NOMO-1 treated with DMSO at 0.1 percent for 48 hours (cell line): ENCODE measurements at regions not wholly inside any gene's neighbourhood (a gene's known extent, or its start where the extent isn't known, plus 50 kb on each side); places are given as distances from the start of the nearest gene placed in this dataset.
"Not testable (repeated sequence)": the region's sequence is repeated elsewhere in the genome, so short reads cannot be mapped to it uniquely, and the experiment has no call there.

Experiments used
- DNase-seq: peaks from one replicate; lab custom pipeline; 2025; ENCODE audit not compliant: unreplicated experiment; lab: John Stamatoyannopoulos, UW

DNA sequence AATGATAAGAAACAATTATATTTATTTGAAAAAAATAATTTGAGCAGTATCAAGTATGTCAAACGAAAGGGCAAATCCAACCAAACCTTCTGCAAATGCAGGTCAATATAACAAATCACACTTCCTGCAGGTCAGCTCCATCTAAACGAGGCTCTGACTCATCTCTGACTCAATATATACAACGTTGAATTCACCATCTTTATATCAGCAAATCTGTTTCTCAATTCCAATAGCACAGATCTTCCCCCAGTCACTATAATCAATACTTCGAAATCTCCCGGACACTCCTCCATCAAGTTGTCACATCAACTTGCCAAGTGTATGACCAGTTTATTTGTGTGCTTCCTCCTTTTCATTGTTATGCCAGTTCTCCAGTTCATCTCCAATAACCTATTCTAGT is 388.9 kb downstream of the ZEB2 start:
- no peak for DNase-seq

DNA sequence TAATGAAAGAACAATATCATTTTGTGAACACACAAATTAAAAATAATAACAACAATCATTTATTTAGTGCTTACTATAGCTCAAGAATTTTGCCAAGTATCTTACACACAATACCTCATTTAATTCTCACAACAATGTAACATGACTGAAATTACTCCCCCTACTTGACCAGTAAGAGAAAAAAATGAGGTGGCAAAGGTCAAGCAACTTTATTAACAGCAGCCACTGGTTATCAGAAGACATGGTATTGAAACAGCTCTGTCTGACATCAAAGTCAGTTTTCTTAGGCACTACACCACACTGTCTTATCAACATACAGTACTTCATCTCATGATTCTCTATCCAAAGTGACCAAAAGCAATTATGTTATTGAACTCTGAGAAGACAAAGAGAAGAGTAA is 389.4 kb downstream of the ZEB2 start:
- DNase-seq = no peak

DNA sequence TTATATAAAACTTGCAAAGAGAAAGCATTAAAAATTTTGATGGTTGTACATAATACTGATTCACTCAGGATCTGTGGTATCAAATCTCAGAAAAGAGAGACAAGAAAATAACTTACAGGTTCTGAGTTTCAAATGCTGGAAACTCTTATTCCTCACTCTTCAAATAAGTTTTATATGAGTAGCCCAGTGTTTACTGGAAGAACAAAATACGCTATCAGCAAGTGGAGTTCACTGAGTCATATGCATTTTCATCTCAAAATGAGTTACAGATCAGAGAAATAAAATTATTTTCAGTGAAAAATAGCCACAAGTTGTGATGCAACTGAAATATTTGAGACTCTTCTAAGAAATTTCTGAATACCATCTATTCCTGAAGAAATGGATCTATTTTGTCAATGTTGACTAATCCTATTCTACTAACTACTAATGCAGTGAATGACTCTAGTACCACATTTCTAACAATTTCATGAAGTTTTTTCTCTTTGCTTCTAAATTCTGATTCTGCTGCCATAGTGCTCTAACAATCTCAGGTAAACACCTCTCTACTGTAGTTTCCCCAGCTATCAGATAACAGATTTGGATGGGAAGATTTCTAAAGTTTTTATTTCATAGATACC is 391.7 kb downstream of the ZEB2 start:
- no peak for DNase-seq

GRCh38 chr2:144127693-144128092 is 392.2 kb downstream of the ZEB2 start:
- DNase-seq = no peak

- DNase-seq = no peak
These were observed 393.6 kb downstream of the ZEB2 start for GRCh38 chr2:144126302-144126701.

GRCh38 chr2:144125751-144126150 is 394.2 kb downstream of the ZEB2 start:
- DNase-seq = no peak

DNA sequence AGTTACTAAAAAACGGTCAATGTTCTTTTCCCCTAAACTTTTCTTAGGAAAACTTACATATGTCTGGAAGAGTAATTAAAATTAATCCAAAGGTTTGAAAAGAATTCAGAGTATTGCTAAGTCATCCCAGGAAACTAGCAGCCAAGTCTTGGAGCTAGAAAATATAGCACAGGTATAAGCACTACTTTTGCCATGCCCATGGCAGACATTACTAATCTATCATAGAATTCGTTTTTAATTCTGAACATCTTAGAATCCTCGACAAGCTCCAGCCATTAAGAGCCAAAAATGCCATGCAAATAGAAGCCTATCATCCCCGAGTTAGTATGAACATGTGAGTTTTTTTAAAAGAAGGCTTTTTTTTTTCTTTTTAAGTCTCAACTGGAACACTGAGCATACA is 395.0 kb downstream of the ZEB2 start:
- no peak for DNase-seq

- no peak for DNase-seq
These were observed 399.4 kb downstream of the ZEB2 start for GRCh38 chr2:144120487-144120886.

- no peak for DNase-seq
These were observed 402.8 kb downstream of the ZEB2 start for GRCh38 chr2:144117086-144117485.

- DNase-seq = no peak
These were observed 404.1 kb downstream of the ZEB2 start for GRCh38 chr2:144115739-144116291.

GRCh38 chr2:144114760-144115159 is 405.2 kb downstream of the ZEB2 start:
- DNase-seq = no peak

DNA sequence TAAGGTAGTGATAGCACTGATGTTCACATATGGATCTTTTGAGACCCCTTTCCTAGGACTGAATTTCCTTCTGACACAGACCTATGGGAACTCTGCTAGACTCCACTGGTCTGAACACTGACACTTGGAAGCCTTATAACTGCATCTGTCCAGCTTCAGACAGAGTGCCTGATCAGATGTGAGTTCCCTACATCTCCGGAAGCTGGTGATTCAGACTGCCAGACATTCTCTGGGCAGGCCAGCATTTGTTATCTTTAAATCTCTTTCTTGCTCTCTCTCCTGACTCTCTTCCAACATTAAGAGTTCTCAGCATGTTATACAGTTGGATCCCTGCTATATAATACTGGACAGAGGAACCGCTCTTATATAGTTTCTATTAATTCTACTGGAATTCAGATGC is 408.5 kb downstream of the ZEB2 start:
- DNase-seq = no peak

DNA sequence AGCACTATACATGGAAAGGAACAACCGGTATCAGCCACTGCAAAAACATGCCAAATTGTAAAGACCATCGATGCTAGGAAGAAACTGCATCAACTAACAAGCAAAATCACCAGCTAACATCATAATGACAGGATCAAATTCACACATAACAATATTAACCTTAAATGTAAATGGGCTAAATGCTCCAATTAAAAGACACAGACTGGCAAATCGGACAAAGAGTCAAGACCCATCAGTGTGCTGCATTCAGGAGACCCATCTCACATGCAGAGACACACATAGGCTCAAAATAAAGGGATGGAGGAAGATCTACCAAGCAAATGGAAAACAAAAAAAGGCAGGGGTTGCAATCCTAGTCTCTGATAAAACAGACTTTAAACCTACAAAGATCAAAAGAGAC is 413.8 kb downstream of the ZEB2 start:
- DNase-seq = not testable (repeated sequence)

DNA sequence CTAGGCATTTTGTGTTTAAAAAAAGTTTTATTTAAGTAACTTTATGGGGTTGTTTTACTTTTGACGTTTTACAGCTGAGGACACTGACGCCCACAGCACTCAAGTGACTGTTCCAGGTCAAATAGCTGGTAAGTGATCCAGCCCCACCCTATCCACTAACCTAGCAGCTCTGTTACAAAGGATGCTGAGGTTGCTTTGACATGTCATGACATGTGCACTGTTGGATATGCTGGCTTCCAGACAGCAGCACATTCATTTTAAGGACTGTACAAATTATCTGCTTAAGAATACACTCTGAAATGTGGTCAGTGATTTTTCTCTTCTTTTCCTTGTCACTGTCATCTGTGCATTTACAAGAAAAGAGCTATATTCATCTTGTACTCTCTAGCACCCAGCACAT is 417.5 kb downstream of the ZEB2 start:
- DNase-seq = no peak

GRCh38 chr2:144099780-144100377 is 420.0 kb downstream of the ZEB2 start:
- no peak for DNase-seq

DNA sequence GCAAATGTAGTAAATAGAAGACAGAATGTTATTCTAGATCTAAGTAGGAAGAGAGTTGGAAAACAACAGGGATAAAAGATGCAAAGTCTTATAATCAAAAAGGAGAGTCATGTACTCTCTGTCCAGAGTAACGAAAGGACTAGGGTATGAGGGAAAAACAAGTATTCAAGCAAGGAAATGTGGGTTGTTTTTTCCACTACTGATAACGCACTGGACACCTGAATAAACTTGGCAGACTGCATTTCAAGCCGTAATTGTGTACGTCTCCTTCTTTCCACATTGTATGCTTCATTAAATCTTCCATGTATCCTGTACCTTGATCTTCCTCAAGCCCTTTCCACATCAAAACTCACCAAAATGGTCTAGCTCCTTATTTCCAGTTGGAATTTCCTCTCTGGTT is 420.6 kb downstream of the ZEB2 start:
- DNase-seq = no peak

- DNase-seq = no peak
These were observed 422.3 kb downstream of the ZEB2 start for GRCh38 chr2:144097440-144098225.

DNA sequence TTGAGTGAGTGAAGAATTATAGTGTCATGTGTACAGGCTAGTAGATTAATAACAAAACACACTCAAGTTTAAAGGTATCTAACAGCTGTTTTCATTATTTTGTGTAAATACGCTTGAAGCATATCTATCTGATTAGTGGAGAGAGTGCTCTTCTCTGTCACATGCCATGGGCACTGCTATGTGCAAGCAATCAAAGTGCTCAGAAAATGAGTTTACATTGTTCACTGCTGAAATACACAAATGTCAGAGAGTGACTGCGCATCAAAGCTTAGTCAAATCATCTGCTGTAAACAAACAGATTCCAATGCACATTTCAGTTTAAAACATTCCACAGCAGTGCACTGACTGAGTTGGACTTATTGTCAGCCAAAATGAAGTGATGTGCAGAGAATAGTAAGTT is 423.4 kb downstream of the ZEB2 start:
- no peak for DNase-seq

DNA sequence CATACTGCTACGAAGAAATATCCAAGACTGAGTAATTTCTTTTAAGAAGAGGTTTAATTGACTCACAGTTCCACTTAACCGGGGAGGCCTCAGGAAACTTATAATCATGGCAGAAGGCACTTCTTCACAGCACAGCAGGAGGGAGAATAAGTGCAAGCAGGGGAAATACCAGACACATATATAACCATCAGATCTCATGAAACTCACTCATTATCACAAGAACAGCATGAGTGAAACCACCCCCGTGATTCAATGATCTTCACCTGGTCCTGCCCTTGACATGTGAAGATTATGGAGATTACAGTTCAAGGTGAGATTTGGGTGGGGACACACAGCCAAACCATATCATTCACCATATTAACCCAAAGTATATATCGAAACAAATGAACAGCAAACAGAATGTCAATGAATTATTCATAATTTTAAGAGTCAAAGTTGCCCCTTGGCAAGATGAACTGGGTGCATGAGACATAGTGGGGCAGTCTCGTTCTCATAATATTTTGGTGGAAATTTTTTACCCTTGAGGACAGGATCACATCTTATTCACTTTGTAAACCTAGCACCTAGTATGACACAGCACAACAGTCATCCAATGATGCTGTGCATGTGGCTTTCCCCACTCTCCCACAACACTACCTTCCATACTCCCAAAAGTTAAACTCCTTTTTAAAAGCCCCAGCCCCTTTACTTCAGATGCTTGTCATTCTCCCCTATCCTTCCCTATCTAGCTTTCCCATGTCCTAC is 425.3 kb downstream of the ZEB2 start:
- no peak for DNase-seq

DNA sequence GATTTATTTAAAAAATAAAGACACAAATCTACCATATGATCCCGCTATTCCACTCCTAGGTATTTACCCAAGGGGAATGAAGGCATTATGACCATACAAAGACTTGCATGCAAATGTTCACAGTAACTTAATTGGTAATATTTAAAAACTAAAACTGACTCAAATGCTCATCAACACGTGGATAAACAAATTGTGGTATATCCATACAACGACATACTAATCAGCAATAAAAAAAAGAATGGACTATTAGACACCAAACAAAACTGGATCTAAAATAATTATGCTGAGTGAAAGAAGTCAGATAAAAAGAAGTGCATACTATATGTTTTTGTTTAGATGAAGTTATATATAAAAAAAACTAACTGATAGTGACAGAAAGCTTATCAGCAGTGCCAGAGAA is 428.3 kb downstream of the ZEB2 start:
- DNase-seq = no peak

DNA sequence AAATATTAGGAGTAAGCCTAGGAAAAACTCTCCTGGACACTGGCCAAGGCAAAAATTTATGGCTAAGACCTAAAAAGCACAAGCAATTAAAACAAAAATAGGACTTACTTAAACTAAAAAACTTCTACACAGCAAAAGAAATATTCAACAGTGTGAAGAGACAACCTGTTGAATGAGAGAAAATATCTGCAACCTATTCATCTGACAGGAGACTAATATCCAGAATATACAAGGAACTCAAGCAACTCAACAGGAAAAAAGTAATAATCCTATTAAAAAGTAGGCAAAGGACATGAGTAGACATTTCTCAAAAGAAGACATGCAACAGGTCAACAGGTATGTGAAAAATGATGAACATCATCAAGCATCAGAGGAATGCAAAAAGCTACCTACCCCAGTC is 431.1 kb downstream of the ZEB2 start:
- DNase-seq = no peak
